ENCODE measurements at regions not wholly inside any gene's neighbourhood (a gene's known extent, or its start where the extent isn't known, plus 50 kb on each side); places are given as distances from the start of the nearest gene placed in this dataset.

DNA sequence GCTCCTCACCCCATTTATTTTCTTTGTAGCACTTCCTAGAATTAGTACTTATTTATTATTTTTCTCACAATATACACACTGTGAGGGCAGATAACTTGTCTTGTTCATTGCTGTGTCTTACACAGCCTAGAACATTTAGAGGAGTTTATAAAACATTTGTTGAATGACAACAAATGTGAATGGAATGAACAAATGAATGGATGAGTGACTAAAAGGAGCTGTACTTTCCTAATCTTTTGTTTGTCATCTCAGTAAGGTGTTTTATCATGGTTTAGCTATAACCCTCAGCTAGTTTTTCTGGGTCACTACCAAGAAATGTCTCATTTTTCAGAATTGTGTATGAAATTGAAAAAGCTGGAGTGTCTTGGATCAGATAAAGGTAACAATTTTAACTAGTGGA, 239.3 kb upstream of the KCNK2 start:
- no peaks in the 10 kb centered on the region for H4K20me1 ChIP-seq (ENCODE audit: insufficient read depth, low read length)
- no peak overlapping the region for H2AFZ ChIP-seq (ENCODE audit: low read depth, low read length)
- H3K79me2 ChIP-seq (ENCODE audit: insufficient read depth, low read length) = no peaks in the 10 kb centered on the region
- Mint-ChIP-seq H3K36me3 (ENCODE audit: low read depth, unreplicated experiment) (no peaks in the 10 kb centered on the region), H3K27me3 (ENCODE audit: low read depth, unreplicated experiment) (peaks cover 5% of the 10 kb centered on the region), H3K9me3 (ENCODE audit: unreplicated experiment) (no peaks in the 10 kb centered on the region), H3K27ac (ENCODE audit: unreplicated experiment) (no peak overlapping the region), H3K4me3 (ENCODE audit: unreplicated experiment) (no peak overlapping the region), H3K4me1 (ENCODE audit: low read depth, unreplicated experiment) (peaks cover 12% of the 10 kb centered on the region)
- TF ChIP-seq EZH2 (IDR thresholded peaks at IDR 0.05; ENCODE audit: insufficient read depth, low read length) = no peak
- TF ChIP-seq, protein P1, sequence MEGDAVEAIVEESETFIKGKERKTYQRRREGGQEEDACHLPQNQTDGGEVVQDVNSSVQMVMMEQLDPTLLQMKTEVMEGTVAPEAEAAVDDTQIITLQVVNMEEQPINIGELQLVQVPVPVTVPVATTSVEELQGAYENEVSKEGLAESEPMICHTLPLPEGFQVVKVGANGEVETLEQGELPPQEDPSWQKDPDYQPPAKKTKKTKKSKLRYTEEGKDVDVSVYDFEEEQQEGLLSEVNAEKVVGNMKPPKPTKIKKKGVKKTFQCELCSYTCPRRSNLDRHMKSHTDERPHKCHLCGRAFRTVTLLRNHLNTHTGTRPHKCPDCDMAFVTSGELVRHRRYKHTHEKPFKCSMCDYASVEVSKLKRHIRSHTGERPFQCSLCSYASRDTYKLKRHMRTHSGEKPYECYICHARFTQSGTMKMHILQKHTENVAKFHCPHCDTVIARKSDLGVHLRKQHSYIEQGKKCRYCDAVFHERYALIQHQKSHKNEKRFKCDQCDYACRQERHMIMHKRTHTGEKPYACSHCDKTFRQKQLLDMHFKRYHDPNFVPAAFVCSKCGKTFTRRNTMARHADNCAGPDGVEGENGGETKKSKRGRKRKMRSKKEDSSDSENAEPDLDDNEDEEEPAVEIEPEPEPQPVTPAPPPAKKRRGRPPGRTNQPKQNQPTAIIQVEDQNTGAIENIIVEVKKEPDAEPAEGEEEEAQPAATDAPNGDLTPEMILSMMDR (IDR thresholded peaks at IDR 0.05; ENCODE audit: insufficient read depth, low read depth, low read length) = no peak
- FAIRE-seq = peak; percentile 67
- DNase-seq (ENCODE audit: low read depth) = peak; percentile 72
- H3K4me3 ChIP-seq (ENCODE audit: insufficient read depth, low read depth, low read length) = no peak overlapping the region
- H3K9me3 ChIP-seq (ENCODE audit: insufficient read depth, low read depth, low read length) = no peaks in the 10 kb centered on the region
- no peaks in the 10 kb centered on the region for H3K36me3 ChIP-seq (ENCODE audit: insufficient read depth, low read length)
- no peaks in the 10 kb centered on the region for H3K27me3 ChIP-seq (ENCODE audit: insufficient read depth, low read length)
- peak overlapping the region; percentile 64 for H3K27ac ChIP-seq (ENCODE audit: low read depth, low read length)
- H3K4me2 ChIP-seq (ENCODE audit: low read length) = peak overlapping the region; percentile 40
- peaks cover 10% of the 10 kb centered on the region for H3K4me1 ChIP-seq (ENCODE audit: insufficient read depth, low read length)
- H3K9ac ChIP-seq (ENCODE audit: low read length) = no peak overlapping the region

DNA sequence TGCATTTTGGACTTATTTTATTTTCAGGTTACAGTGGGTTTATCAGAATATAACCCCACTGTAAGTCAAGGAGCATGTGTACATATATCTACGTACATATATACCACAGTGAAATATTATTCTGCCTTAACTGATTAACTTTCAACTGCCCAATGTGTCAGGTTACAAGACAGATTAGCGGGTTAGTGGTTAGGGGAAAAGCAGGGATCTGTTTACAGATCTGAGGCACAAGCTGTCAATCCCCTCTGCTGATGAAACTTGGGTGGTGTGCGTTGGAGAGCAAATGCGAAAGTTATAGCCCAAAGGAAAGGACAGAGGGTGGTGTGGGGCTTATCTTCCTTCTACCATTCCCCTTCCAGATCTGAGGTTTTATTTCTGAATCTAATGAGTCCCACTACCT, 238.2 kb upstream of the KCNK2 start:
- Histone ChIP-seq H3K9me3 (ENCODE audit: insufficient read depth, low read depth, low read length) (no peaks in the 10 kb centered on the region), H3K4me2 (ENCODE audit: low read length) (no peak overlapping the region), H3K4me3 (ENCODE audit: insufficient read depth, low read depth, low read length) (no peak overlapping the region), H3K4me1 (ENCODE audit: insufficient read depth, low read length) (peaks cover 5% of the 10 kb centered on the region), H3K79me2 (ENCODE audit: insufficient read depth, low read length) (no peaks in the 10 kb centered on the region), H3K27ac (ENCODE audit: low read depth, low read length) (no peak overlapping the region), H3K27me3 (ENCODE audit: insufficient read depth, low read length) (no peaks in the 10 kb centered on the region), H3K36me3 (ENCODE audit: insufficient read depth, low read length) (no peaks in the 10 kb centered on the region), H4K20me1 (ENCODE audit: insufficient read depth, low read length) (no peaks in the 10 kb centered on the region), H3K9ac (ENCODE audit: low read length) (no peak overlapping the region), H2AFZ (ENCODE audit: low read depth, low read length) (no peak overlapping the region)
- Mint-ChIP-seq H3K9me3 (ENCODE audit: unreplicated experiment) (no peaks in the 10 kb centered on the region), H3K36me3 (ENCODE audit: low read depth, unreplicated experiment) (no peaks in the 10 kb centered on the region), H3K27ac (ENCODE audit: unreplicated experiment) (no peak overlapping the region), H3K4me1 (ENCODE audit: low read depth, unreplicated experiment) (peaks cover 5% of the 10 kb centered on the region), H3K4me3 (ENCODE audit: unreplicated experiment) (no peak overlapping the region), H3K27me3 (ENCODE audit: low read depth, unreplicated experiment) (peaks cover 5% of the 10 kb centered on the region)
- FAIRE-seq = no peak
- no peak for DNase-seq (ENCODE audit: low read depth)
- TF ChIP-seq, protein P1 (IDR thresholded peaks at IDR 0.05; ENCODE audit: insufficient read depth, low read depth, low read length) = no peak
- no peak for TF ChIP-seq EZH2 (IDR thresholded peaks at IDR 0.05; ENCODE audit: insufficient read depth, low read length)

DNA sequence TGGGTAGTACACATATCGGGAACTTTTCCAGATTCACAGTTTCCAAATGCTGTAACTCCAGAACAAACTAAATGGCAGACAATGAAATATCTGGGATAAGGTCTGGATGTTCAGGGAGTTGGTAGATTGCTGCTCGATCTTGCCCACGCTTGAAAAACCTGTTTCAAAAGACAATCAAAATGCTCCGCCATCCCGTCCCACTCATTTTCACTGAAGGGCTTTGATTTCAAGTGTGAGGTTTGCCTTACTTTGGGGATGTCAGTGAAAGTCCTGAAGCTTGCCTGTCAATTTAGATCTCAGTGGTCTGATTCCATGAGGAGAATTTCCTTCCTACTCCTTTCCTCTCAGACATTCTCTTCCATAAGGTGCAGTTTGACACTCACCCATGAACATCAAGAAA, 236.3 kb upstream of the KCNK2 start:
- Histone ChIP-seq H3K4me1 (ENCODE audit: insufficient read depth, low read length) (peaks cover 5% of the 10 kb centered on the region), H4K20me1 (ENCODE audit: insufficient read depth, low read length) (no peaks in the 10 kb centered on the region), H3K9ac (ENCODE audit: low read length) (no peak overlapping the region), H2AFZ (ENCODE audit: low read depth, low read length) (no peak overlapping the region), H3K27ac (ENCODE audit: low read depth, low read length) (no peak overlapping the region), H3K4me3 (ENCODE audit: insufficient read depth, low read depth, low read length) (no peak overlapping the region), H3K4me2 (ENCODE audit: low read length) (no peak overlapping the region), H3K9me3 (ENCODE audit: insufficient read depth, low read depth, low read length) (no peaks in the 10 kb centered on the region), H3K27me3 (ENCODE audit: insufficient read depth, low read length) (no peaks in the 10 kb centered on the region), H3K79me2 (ENCODE audit: insufficient read depth, low read length) (no peaks in the 10 kb centered on the region), H3K36me3 (ENCODE audit: insufficient read depth, low read length) (no peaks in the 10 kb centered on the region)
- FAIRE-seq (no peak), DNase-seq (ENCODE audit: low read depth) (no peak)
- peaks cover 13% of the 10 kb centered on the region for H3K9me3 Mint-ChIP-seq (ENCODE audit: unreplicated experiment)
- H3K4me3 Mint-ChIP-seq (ENCODE audit: unreplicated experiment) = no peak overlapping the region
- no peaks in the 10 kb centered on the region for H3K4me1 Mint-ChIP-seq (ENCODE audit: low read depth, unreplicated experiment)
- no peak overlapping the region for H3K27ac Mint-ChIP-seq (ENCODE audit: unreplicated experiment)
- TF ChIP-seq EZH2 (IDR thresholded peaks at IDR 0.05; ENCODE audit: insufficient read depth, low read length) = no peak
- TF ChIP-seq, protein P1 (IDR thresholded peaks at IDR 0.05; ENCODE audit: insufficient read depth, low read depth, low read length) = no peak
- H3K27me3 Mint-ChIP-seq (ENCODE audit: low read depth, unreplicated experiment) = peaks cover 5% of the 10 kb centered on the region
- H3K36me3 Mint-ChIP-seq (ENCODE audit: low read depth, unreplicated experiment) = no peaks in the 10 kb centered on the region

All from astrocyte (in vitro differentiated cells and primary cell).